K562 (cell line): ENCODE measurements at regions not wholly inside any gene's neighbourhood (a gene's known extent, or its start where the extent isn't known, plus 50 kb on each side); places are given as distances from the start of the nearest gene placed in this dataset.

Source experiments
- ATAC-seq: fragments of 200-7000 bp; cut with Tn5 transposase; 3 replicates; pipeline ENCODE4 v1.9.1; 2020; ENCODE audit warnings: moderate library complexity
- BruUV-seq: library from RNA; stranded (reverse); fragments of 400-500 nt; replicated peaks from 2 replicates; lab custom pipeline; 2021; lab: Mats Ljungman, UMichigan
- CTCF ChIA-PET: fragments of 300-600 bp; formaldehyde crosslinking; extraction: SDS; loops from one replicate; lab custom pipeline; 2021; ENCODE audit warnings: low intra/inter-chr PET ratio; lab: Yijun Ruan, JAX
- POLR2A ChIA-PET: fragments of 300-600, 350-650 bp; sonication (Branson Sonifier 250); formaldehyde crosslinking; extraction: SDS; loops from one replicate; lab custom pipeline; 2021; ENCODE audit warnings: antibody characterized with exemption, inconsistent platforms; lab: Yijun Ruan, JAX
- DNase-seq, 4 experiments: peaks; one replicate each; pipeline versions ENCODE4 v3.0.0 to v3.0.0-alpha.2; 2011 to 2018; ENCODE audit warnings: low spot score in 3 of 4, mixed read lengths in 3 of 4; ENCODE audit errors: extremely low read depth in 1 of 4
- FAIRE-seq: peaks from 2 replicates; lab custom pipeline; 2011; peaks lifted over from hg19 to GRCh38; lab: Jason Lieb, UNC
- H2AFZ ChIP-seq: 2 replicates; pipeline ENCODE4 v1.6.0; 2011; ENCODE audit warnings: low read depth, low read length, control low read depth, inconsistent platforms
- H3K27ac ChIP-seq: fragments of 200-600 bp; 3 replicates; pipeline ENCODE4 v1.8.0; 2011; ENCODE audit warnings: low read depth, mild to moderate bottlenecking, control low read depth, inconsistent platforms, low read length, moderate library complexity, mixed read lengths; ENCODE audit errors: extremely low read depth
- H3K27me3 ChIP-seq, 2 experiments: fragments of 300-600 bp in 1 of 2; 2 replicates in 1 of 2; 3 replicates in 1 of 2; pipeline versions ENCODE4 v1.6.0 to v1.8.0; 2011; ENCODE audit warnings: inconsistent platforms in 2 of 2, low read length in 2 of 2, mild to moderate bottlenecking in 1 of 2, mixed read lengths in 1 of 2, moderate library complexity in 1 of 2; ENCODE audit not compliant: control insufficient read depth in 2 of 2, insufficient read depth in 2 of 2
- H3K36me3 ChIP-seq: fragments of 300-600 bp; 3 replicates; pipeline ENCODE4 v1.8.0; 2011; ENCODE audit warnings: mild to moderate bottlenecking, low read length, inconsistent platforms; ENCODE audit not compliant: control insufficient read depth, insufficient read depth
- H3K4me1 ChIP-seq, 2 experiments: fragments of 200-600 bp in 1 of 2; replicated peaks in 1 of 2; 2 replicates in 1 of 2; 3 replicates in 1 of 2; pipeline versions ENCODE4 v1.5.1 to v1.8.0; 2011; ENCODE audit warnings: inconsistent platforms in 2 of 2, low read length in 2 of 2, mild to moderate bottlenecking in 1 of 2, mixed read lengths in 1 of 2, moderate library complexity in 1 of 2; ENCODE audit not compliant: control insufficient read depth in 2 of 2, insufficient read depth in 2 of 2
- H3K4me2 ChIP-seq: 2 replicates; pipeline ENCODE4 v1.6.1; 2011; ENCODE audit warnings: low read length, control low read depth, inconsistent platforms, mixed read lengths; ENCODE audit not compliant: insufficient read depth
- H3K4me3 ChIP-seq: fragments of 200-600 bp; sonication (generic), shearing (Covaris generic); 2 replicates; pipeline ENCODE4 v1.5.1; 2016; ENCODE audit warnings: control low read depth, inconsistent platforms
- H3K79me2 ChIP-seq: fragments of 200-600 bp; 3 replicates; pipeline ENCODE4 v1.8.0; 2011; ENCODE audit warnings: low read length, inconsistent platforms; ENCODE audit not compliant: control insufficient read depth, insufficient read depth
- H3K9ac ChIP-seq, 2 experiments: 2 replicates each; pipeline versions ENCODE4 v1.6.0 to v1.6.1; 2011; ENCODE audit warnings: low read depth in 2 of 2, low read length in 2 of 2, control low read depth in 1 of 2, inconsistent platforms in 1 of 2, mild to moderate bottlenecking in 1 of 2, mixed read lengths in 1 of 2; ENCODE audit not compliant: insufficient read depth in 1 of 2
- H3K9me1 ChIP-seq: one replicate; pipeline ENCODE4 v1.6.0; 2011; ENCODE audit warnings: inconsistent platforms, mild to moderate bottlenecking, low read length, moderate library complexity; ENCODE audit not compliant: control insufficient read depth, insufficient read depth
- H3K9me3 ChIP-seq: replicated peaks from 2 replicates; pipeline ENCODE4 v1.5.1; 2011; ENCODE audit warnings: low read depth, low read length, inconsistent platforms; ENCODE audit not compliant: control insufficient read depth, insufficient read depth
- H4K20me1 ChIP-seq: replicated peaks from 2 replicates; pipeline ENCODE4 v1.6.1; 2011; ENCODE audit warnings: low read length, inconsistent platforms, mixed read lengths; ENCODE audit not compliant: control insufficient read depth, insufficient read depth
- CCNT2 ChIP-seq: IDR thresholded peaks from 2 replicates; pipeline ENCODE4 v1.6.1; 2011; ENCODE audit warnings: borderline replicate concordance, low read depth, mild to moderate bottlenecking, moderate library complexity, mixed read lengths, low read length; ENCODE audit not compliant: insufficient read length; ENCODE audit errors: extremely low read depth
- CREBBP ChIP-seq: IDR thresholded peaks from one replicate; pipeline ENCODE4 v1.6.1; 2012; ENCODE audit warnings: low read depth, mild to moderate bottlenecking, control low read depth, inconsistent platforms, low read length
- E2F1 ChIP-seq: sonication (generic); formaldehyde crosslinking; IDR thresholded peaks from 2 replicates; pipeline ENCODE4 v1.8.1; 2023; ENCODE audit warnings: mild to moderate bottlenecking, missing genetic modification reagents, moderate library complexity
- EP400 ChIP-seq: fragments of 450-650 bp; IDR thresholded peaks from 2 replicates; pipeline ENCODE4 v1.6.1; 2017; ENCODE audit warnings: antibody characterized with exemption, mild to moderate bottlenecking, moderate library complexity
- KHSRP ChIP-seq: fragments of 450-650 bp; IDR thresholded peaks from 2 replicates; pipeline ENCODE4 v1.6.1; 2017
- PHTF2 ChIP-seq: fragments of 250-450 bp; sonication (Bioruptor Pico); IDR thresholded peaks from 2 replicates; pipeline ENCODE4 v1.5.0; 2021; ENCODE audit warnings: mild to moderate bottlenecking
- ZNF212 ChIP-seq: fragments of 450-650 bp; formaldehyde crosslinking; IDR thresholded peaks from 2 replicates; pipeline ENCODE4 v1.4.0; 2020; ENCODE audit warnings: mild to moderate bottlenecking
- ZZZ3 ChIP-seq: fragments of 450-650 bp; IDR thresholded peaks from 2 replicates; pipeline ENCODE4 v1.6.1; 2016; ENCODE audit warnings: antibody characterized with exemption, mild to moderate bottlenecking, moderate library complexity
- WGBS: fragments of 100-300 bp; shearing (Covaris generic); methylation state at CpG from one replicate; pipeline ENCODE4 v1.1.6; 2016; ENCODE audit warnings: low coverage, mixed read lengths; ENCODE audit not compliant: insufficient coverage; ENCODE audit errors: missing lambda C conversion rate; 5-methylcytosine and 5-hydroxymethylcytosine counted together
- in situ Hi-C: fragments of 300-500 bp; cut with MboI; formaldehyde crosslinking; loops from 4 replicates; pipeline ENCODE4 v1.15.0; 2018; ENCODE audit warnings: inconsistent platforms, mixed read lengths
- intact Hi-C: fragments of 100-400 bp; cut with micrococcal nuclease; formaldehyde crosslinking; loops from 2 replicates; pipeline ENCODE4 v1.14.2; 2022
- TF ChIP-seq, protein P1 (sequence below): IDR thresholded peaks from 2 replicates; pipeline ENCODE4 v1.6.1; 2014; ENCODE audit warnings: antibody characterized with exemption

GRCh38 chr7:156082048-156083040, 270.1 kb upstream of the SHH start:
- no peak overlapping the region for H3K27ac ChIP-seq
- H3K9ac ChIP-seq, result no peak overlapping the region
- no peaks in the 10 kb centered on the region for H3K4me1 ChIP-seq
- H3K4me2 ChIP-seq, result no peak overlapping the region
- no peak for TF ChIP-seq EP400
- TF ChIP-seq, all 486 proteins: peak for 0
- Histone ChIP-seq H3K79me2 (no peaks in the 10 kb centered on the region), H3K9me3 (no peaks in the 10 kb centered on the region), H2AFZ (no peak overlapping the region), H3K9me1 (no peaks in the 10 kb centered on the region), H4K20me1 (no peaks in the 10 kb centered on the region), H3K27me3 (peaks cover 25 to 40% of the 10 kb centered on the region in 2 experiments), H3K4me3 (no peak overlapping the region), H3K36me3 (no peaks in the 10 kb centered on the region)
- POLR2A ChIA-PET, result no interaction called here
- CTCF ChIA-PET, result no interaction called here
- 1% methylated on average over 21 of the region's 21 CpGs for WGBS
- BruUV-seq, result no TSS peak
- intact Hi-C loops, result no loop called here
- ATAC-seq (no peak), DNase-seq (no peak), FAIRE-seq (no peak)
- in situ Hi-C loops, result no loop called here

DNA sequence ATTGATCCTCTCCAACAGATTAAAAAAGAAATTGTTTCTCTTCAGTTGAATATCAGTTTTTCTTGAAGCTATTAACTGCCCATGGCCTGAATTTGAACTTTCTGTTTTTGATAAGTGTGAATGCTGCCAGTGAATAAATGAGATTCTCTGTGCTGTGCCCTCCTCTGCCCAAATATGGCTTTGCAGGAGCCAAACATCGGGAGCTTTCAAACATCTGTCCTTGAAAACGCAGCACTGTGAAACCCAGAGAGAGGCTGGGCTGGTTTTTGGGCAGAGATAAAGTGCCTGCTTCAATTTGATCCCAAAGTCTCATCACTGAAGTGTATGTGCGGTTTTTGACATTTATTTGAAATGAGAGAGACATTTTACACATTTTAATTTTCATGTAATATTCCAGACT, 268.3 kb upstream of the SHH start:
- Histone ChIP-seq H3K9me1 (no peaks in the 10 kb centered on the region), H3K4me1 (no peaks in the 10 kb centered on the region), H3K9ac (no peak overlapping the region), H3K36me3 (no peaks in the 10 kb centered on the region), H3K27ac (no peak overlapping the region), H3K4me3 (no peak overlapping the region), H3K79me2 (no peaks in the 10 kb centered on the region), H3K9me3 (no peaks in the 10 kb centered on the region), H2AFZ (no peak overlapping the region), H3K4me2 (no peak overlapping the region), H4K20me1 (no peaks in the 10 kb centered on the region), H3K27me3 (peaks cover 25 to 48% of the 10 kb centered on the region in 2 experiments)
- 0% methylated on average over 3 of the region's 3 CpGs for WGBS
- CTCF ChIA-PET, result no interaction called here
- in situ Hi-C loops, result no loop called here
- POLR2A ChIA-PET, result no interaction called here
- no TSS peak for BruUV-seq
- intact Hi-C loops, result no loop called here
- ATAC-seq (no peak), DNase-seq (no peak), FAIRE-seq (no peak)
- TF ChIP-seq CCNT2 (no peak), ZZZ3 (no peak), ZNF212 (CRISPR knock-in tag) (no peak), KHSRP (no peak), PHTF2 (CRISPR knock-in tag) (no peak), CREBBP (no peak), E2F1 (CRISPR knock-in tag) (no peak)
- TF ChIP-seq, protein P1, sequence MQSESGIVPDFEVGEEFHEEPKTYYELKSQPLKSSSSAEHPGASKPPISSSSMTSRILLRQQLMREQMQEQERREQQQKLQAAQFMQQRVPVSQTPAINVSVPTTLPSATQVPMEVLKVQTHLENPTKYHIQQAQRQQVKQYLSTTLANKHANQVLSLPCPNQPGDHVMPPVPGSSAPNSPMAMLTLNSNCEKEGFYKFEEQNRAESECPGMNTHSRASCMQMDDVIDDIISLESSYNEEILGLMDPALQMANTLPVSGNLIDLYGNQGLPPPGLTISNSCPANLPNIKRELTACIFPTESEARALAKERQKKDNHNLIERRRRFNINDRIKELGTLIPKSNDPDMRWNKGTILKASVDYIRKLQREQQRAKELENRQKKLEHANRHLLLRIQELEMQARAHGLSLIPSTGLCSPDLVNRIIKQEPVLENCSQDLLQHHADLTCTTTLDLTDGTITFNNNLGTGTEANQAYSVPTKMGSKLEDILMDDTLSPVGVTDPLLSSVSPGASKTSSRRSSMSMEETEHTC, result no peak
